DOHH2 (cell line): ENCODE measurements at regions not wholly inside any gene's neighbourhood (a gene's known extent, or its start where the extent isn't known, plus 50 kb on each side); places are given as distances from the start of the nearest gene placed in this dataset.

Source experiments
- H3F3A ChIP-seq: fragments of 200-600 bp; sonication (generic), shearing (Covaris generic); 2 replicates; pipeline ENCODE4 v1.6.0; 2016; ENCODE audit warnings: antibody characterized with exemption, mild to moderate bottlenecking; ENCODE audit not compliant: control insufficient read depth, insufficient read depth
- H3K27ac ChIP-seq: fragments of 200-600 bp; sonication (generic); 2 replicates; pipeline ENCODE4 v1.5.1; 2014; ENCODE audit warnings: low read depth, mild to moderate bottlenecking, low read length, moderate library complexity
- H3K27me3 ChIP-seq: fragments of 200-600 bp; sonication (generic); 2 replicates; pipeline ENCODE4 v1.6.1; 2014; ENCODE audit warnings: mild to moderate bottlenecking, low read length, mixed read lengths; ENCODE audit not compliant: control insufficient read depth
- H3K36me3 ChIP-seq: fragments of 200-600 bp; sonication (generic); 2 replicates; pipeline ENCODE4 v1.6.1; 2014; ENCODE audit warnings: mild to moderate bottlenecking, low read length, moderate library complexity, mixed read lengths; ENCODE audit not compliant: control insufficient read depth
- H3K4me1 ChIP-seq: fragments of 200-600 bp; sonication (generic); 2 replicates; pipeline ENCODE4 v1.6.1; 2014; ENCODE audit warnings: mild to moderate bottlenecking, low read length, mixed read lengths; ENCODE audit not compliant: control insufficient read depth
- H3K4me2 ChIP-seq: fragments of 200-600 bp; sonication (generic); 2 replicates; pipeline ENCODE4 v1.6.0; 2014; ENCODE audit warnings: mild to moderate bottlenecking, low read length, moderate library complexity
- H3K4me3 ChIP-seq: fragments of 200-600 bp; sonication (generic); 2 replicates; pipeline ENCODE4 v1.5.1; 2014; ENCODE audit warnings: mild to moderate bottlenecking, low read length, mixed read lengths
- H3K79me2 ChIP-seq: fragments of 200-600 bp; sonication (generic); 2 replicates; pipeline ENCODE4 v1.6.1; 2014; ENCODE audit warnings: mild to moderate bottlenecking, low read length, mixed read lengths; ENCODE audit not compliant: control insufficient read depth
- H3K9me2 ChIP-seq: fragments of 200-600 bp; sonication (generic); replicated peaks from 2 replicates; pipeline ENCODE4 v1.6.1; 2014; ENCODE audit warnings: mild to moderate bottlenecking, low read length, mixed read lengths; ENCODE audit not compliant: control insufficient read depth
- H3K9me3 ChIP-seq: fragments of 200-600 bp; sonication (generic); 2 replicates; pipeline ENCODE4 v1.6.1; 2014; ENCODE audit warnings: antibody characterized with exemption, low read length, mixed read lengths; ENCODE audit not compliant: control insufficient read depth, insufficient read depth
- H4K20me1 ChIP-seq: fragments of 200-600 bp; sonication (generic); 2 replicates; pipeline ENCODE4 v1.6.0; 2014; ENCODE audit warnings: low read depth, mild to moderate bottlenecking, antibody characterized with exemption, low read length, moderate library complexity; ENCODE audit not compliant: control insufficient read depth, insufficient read depth
- CTCF ChIP-seq: fragments of 200-600 bp; sonication (generic); IDR thresholded peaks from one replicate; pipeline ENCODE4 v1.5.1; 2014; ENCODE audit warnings: antibody characterized with exemption, mild to moderate bottlenecking, low read depth, low read length; ENCODE audit not compliant: poor library complexity, severe bottlenecking
- EZH2phosphoT487 ChIP-seq: fragments of 200-600 bp; sonication (generic); IDR thresholded peaks from 2 replicates; pipeline ENCODE4 v1.6.1; 2017; ENCODE audit warnings: borderline replicate concordance, mild to moderate bottlenecking, antibody characterized with exemption, low read length, moderate library complexity, mixed read lengths

GRCh38 chr3:21801631-21802030, 50.6 kb upstream of the ZNF385D start:
- Histone ChIP-seq H3K27ac (no peak overlapping the region), H3K79me2 (no peaks in the 10 kb centered on the region), H3K9me3 (no peaks in the 10 kb centered on the region), H3K4me3 (no peak overlapping the region), H3K27me3 (no peaks in the 10 kb centered on the region), H3K4me2 (no peak overlapping the region), H3K4me1 (no peaks in the 10 kb centered on the region), H3F3A (no peaks in the 10 kb centered on the region), H4K20me1 (no peaks in the 10 kb centered on the region), H3K36me3 (no peaks in the 10 kb centered on the region), H3K9me2 (no peaks in the 10 kb centered on the region)
- TF ChIP-seq EZH2phosphoT487 (no peak), CTCF (no peak)

DNA sequence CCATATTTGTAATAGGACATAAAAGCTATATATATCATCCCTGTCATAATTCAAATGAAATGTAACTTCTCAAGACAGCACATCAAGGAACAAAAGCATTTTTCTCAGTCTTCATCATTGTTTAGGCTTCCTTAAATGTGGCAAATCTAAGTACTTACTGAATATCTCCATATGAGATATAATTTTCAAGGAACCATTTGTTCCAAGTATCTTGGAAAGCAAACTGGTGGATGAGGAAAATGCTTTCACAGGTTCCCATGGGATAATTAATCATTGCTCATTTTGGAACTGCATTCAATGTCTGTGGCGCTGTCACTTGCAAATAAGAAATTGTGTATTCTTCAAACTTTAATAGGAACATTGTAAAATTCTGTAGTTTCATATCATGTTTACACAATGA, 52.6 kb upstream of the ZNF385D start:
- Histone ChIP-seq H3K9me2 (no peaks in the 10 kb centered on the region), H3K4me2 (no peak overlapping the region), H3K27ac (no peak overlapping the region), H3F3A (no peaks in the 10 kb centered on the region), H3K9me3 (no peaks in the 10 kb centered on the region), H4K20me1 (no peaks in the 10 kb centered on the region), H3K79me2 (no peaks in the 10 kb centered on the region), H3K36me3 (no peaks in the 10 kb centered on the region), H3K4me1 (no peaks in the 10 kb centered on the region), H3K4me3 (no peak overlapping the region), H3K27me3 (no peaks in the 10 kb centered on the region)
- TF ChIP-seq CTCF (no peak), EZH2phosphoT487 (no peak)

- Histone ChIP-seq H3K9me3 (no peaks in the 10 kb centered on the region), H3K9me2 (no peaks in the 10 kb centered on the region), H4K20me1 (no peaks in the 10 kb centered on the region), H3K27ac (no peak overlapping the region), H3F3A (no peaks in the 10 kb centered on the region), H3K4me3 (no peak overlapping the region), H3K27me3 (no peaks in the 10 kb centered on the region), H3K36me3 (no peaks in the 10 kb centered on the region), H3K4me2 (no peak overlapping the region), H3K79me2 (no peaks in the 10 kb centered on the region), H3K4me1 (no peaks in the 10 kb centered on the region)
- TF ChIP-seq CTCF (no peak), EZH2phosphoT487 (no peak)
Measured at GRCh38 chr3:21804330-21804729, 53.3 kb upstream of the ZNF385D start.

- H3K9me3 ChIP-seq = no peaks in the 10 kb centered on the region
- no peaks in the 10 kb centered on the region for H4K20me1 ChIP-seq
Measured at GRCh38 chr3:21806733-21807132, 55.7 kb upstream of the ZNF385D start.

More at GRCh38 chr3:21806733-21807132, 55.7 kb upstream of the ZNF385D start:
- no peak overlapping the region for H3K4me2 ChIP-seq
- H3K27ac ChIP-seq = no peak overlapping the region
- no peaks in the 10 kb centered on the region for H3K36me3 ChIP-seq
- no peaks in the 10 kb centered on the region for H3K9me2 ChIP-seq
- H3F3A ChIP-seq = no peaks in the 10 kb centered on the region
- H3K27me3 ChIP-seq = no peaks in the 10 kb centered on the region
- H3K79me2 ChIP-seq = no peaks in the 10 kb centered on the region
- H3K4me3 ChIP-seq = no peak overlapping the region
- TF ChIP-seq CTCF = no peak
- TF ChIP-seq EZH2phosphoT487 = no peak
- H3K4me1 ChIP-seq = no peaks in the 10 kb centered on the region
